ENCODE measurements at regions not wholly inside any gene's neighbourhood (a gene's known extent, or its start where the extent isn't known, plus 50 kb on each side); places are given as distances from the start of the nearest gene placed in this dataset.
A peak's percentile ranks its signal among the peaks of the same experiment; 100 is the strongest.

GRCh38 chr5:43997647-43998272 is 391.5 kb downstream of the FGF10 start (continued):
- no peak for TF ChIP-seq ATAD3A (CRISPR knock-in tag; IDR thresholded peaks at IDR 0.05)
- TF ChIP-seq ZNF205 (CRISPR knock-in tag; IDR thresholded peaks at IDR 0.05) = peak; percentile 74
- TF ChIP-seq JARID2 (CRISPR knock-in tag; IDR thresholded peaks at IDR 0.05; ENCODE audit: insufficient replicate concordance) = peak; percentile 8
- peak; percentile 86 to 88 for TF ChIP-seq NR2F1 (CRISPR knock-in tag; IDR thresholded peaks at IDR 0.05)
- TF ChIP-seq ZMYM2 (CRISPR knock-in tag; IDR thresholded peaks at IDR 0.05) = peak; percentile 79; the same call in 1 of the 2 replicates
- TF ChIP-seq NFAT5 (CRISPR knock-in tag; IDR thresholded peaks at IDR 0.05) = no peak
- no peak for TF ChIP-seq MATR3 (CRISPR knock-in tag; IDR thresholded peaks at IDR 0.05)
- no peak for TF ChIP-seq CERS6 (CRISPR knock-in tag; IDR thresholded peaks at IDR 0.05)
- TF ChIP-seq GLI4 (CRISPR knock-in tag; IDR thresholded peaks at IDR 0.05; ENCODE audit: borderline replicate concordance) = no peak
- TF ChIP-seq AGO1 (IDR thresholded peaks at IDR 0.05; ENCODE audit: low read depth, low read length, poor library complexity, severe bottlenecking) = no peak
- peak; percentile 65; the same call in 1 of the 2 replicates for TF ChIP-seq ZNF232 (CRISPR knock-in tag; IDR thresholded peaks at IDR 0.05; ENCODE audit: borderline replicate concordance)
- TF ChIP-seq DDIT3 (CRISPR knock-in tag; IDR thresholded peaks at IDR 0.05) = no peak
- TF ChIP-seq ZNF619 (CRISPR knock-in tag; IDR thresholded peaks at IDR 0.05) = no peak
- no peak for TF ChIP-seq TMF1 (CRISPR knock-in tag; IDR thresholded peaks at IDR 0.05; ENCODE audit: low read depth)
- TF ChIP-seq U2AF2 (IDR thresholded peaks at IDR 0.05; ENCODE audit: low read depth, low read length) = no peak
- TF ChIP-seq ZNF577 (CRISPR knock-in tag; IDR thresholded peaks at IDR 0.05; ENCODE audit: borderline replicate concordance, low read depth) = no peak
- TF ChIP-seq ZNF777 (CRISPR knock-in tag; IDR thresholded peaks at IDR 0.05) = no peak
- peak; percentile 91 for TF ChIP-seq ZNF292 (CRISPR knock-in tag; IDR thresholded peaks at IDR 0.05; ENCODE audit: borderline replicate concordance, low read depth)
- no peak for TF ChIP-seq CCAR2 (optimal IDR thresholded peaks at IDR 0.05; ENCODE audit: low read depth, low read length)
- no peak for TF ChIP-seq BCL3 (CRISPR knock-in tag; IDR thresholded peaks at IDR 0.05)
- no peak for TF ChIP-seq RARG (CRISPR knock-in tag; IDR thresholded peaks at IDR 0.05; ENCODE audit: low read depth)
- TF ChIP-seq E2F1 (CRISPR knock-in tag; IDR thresholded peaks at IDR 0.05) = no peak

All from HepG2 (cell line).